ENCODE measurements at regions not wholly inside any gene's neighbourhood (a gene's known extent, or its start where the extent isn't known, plus 50 kb on each side); places are given as distances from the start of the nearest gene placed in this dataset.

GRCh38 chr5:67935908-67936566 is 279.5 kb upstream of the PIK3R1 start:
- TF ChIP-seq CTCF (IDR thresholded peaks at IDR 0.05; ENCODE audit: insufficient read depth, low read depth, low read length) = no peak
- no peak for TF ChIP-seq EZH2 (IDR thresholded peaks at IDR 0.05; ENCODE audit: insufficient read depth, low read length)

All from astrocyte (in vitro differentiated cells and primary cell).